HEK293 (cell line): ENCODE measurements at regions not wholly inside any gene's neighbourhood (a gene's known extent, or its start where the extent isn't known, plus 50 kb on each side); places are given as distances from the start of the nearest gene placed in this dataset.

Source experiments
- CTCF ChIA-PET: fragments of 350-600 bp; formaldehyde crosslinking; extraction: SDS; loops from one replicate; lab custom pipeline; 2021; ENCODE audit warnings: antibody characterized with exemption; lab: Yijun Ruan, JAX
- POLR2A ChIA-PET: fragments of 300-600 bp; formaldehyde crosslinking; extraction: SDS; loops from one replicate; lab custom pipeline; 2020; ENCODE audit warnings: antibody characterized with exemption, inconsistent platforms; lab: Yijun Ruan, JAX
- H3K27ac ChIP-seq: fragments of 200-500 bp; sonication (Bioruptor generic); 2 replicates; pipeline ENCODE4 v1.5.1; 2014; ENCODE audit warnings: low read depth, low read length, control low read depth, inconsistent platforms; ENCODE audit errors: extremely low read depth
- H3K36me3 ChIP-seq, 2 experiments: fragments of 200-500 bp in 1 of 2; sonication (Bioruptor generic) in 1 of 2; 1 replicate in 1 of 2; 2 replicates in 1 of 2; pipeline ENCODE4 v1.5.1; 2014 to 2017; ENCODE audit warnings: inconsistent platforms in 2 of 2, low read length in 2 of 2; ENCODE audit not compliant: control insufficient read depth in 2 of 2, insufficient read depth in 1 of 2
- H3K4me1 ChIP-seq: fragments of 200-500 bp; sonication (Bioruptor generic); 2 replicates; pipeline ENCODE4 v1.5.1; 2014; ENCODE audit warnings: mild to moderate bottlenecking, low read length, inconsistent platforms; ENCODE audit not compliant: control insufficient read depth, insufficient read depth
- H3K4me3 ChIP-seq: 2 replicates; pipeline ENCODE4 v1.5.1; 2011; ENCODE audit warnings: low read depth, mild to moderate bottlenecking, control low read depth, low read length, moderate library complexity
- H3K9me3 ChIP-seq: fragments of 200-500 bp; sonication (Bioruptor generic); 2 replicates; pipeline ENCODE4 v1.5.1; 2014; ENCODE audit warnings: low read depth, low read length, inconsistent platforms; ENCODE audit not compliant: control insufficient read depth, insufficient read depth
- KLF10 ChIP-seq: fragments of 450-650 bp; IDR thresholded peaks from 2 replicates; pipeline ENCODE4 v1.5.1; 2018; ENCODE audit warnings: missing biosample characterization, mild to moderate bottlenecking, missing genetic modification characterization
- PRDM6 ChIP-seq: fragments of 450-650 bp; formaldehyde crosslinking; IDR thresholded peaks from 2 replicates; pipeline ENCODE4 v1.5.1; 2017; ENCODE audit warnings: missing biosample characterization, missing genetic modification characterization
- SP7 ChIP-seq: fragments of 450-650 bp; formaldehyde crosslinking; IDR thresholded peaks from 2 replicates; pipeline ENCODE4 v1.5.1; 2016; ENCODE audit warnings: missing biosample characterization, missing genetic modification characterization
- WT1 ChIP-seq: fragments of 450-650 bp; formaldehyde crosslinking; IDR thresholded peaks from 2 replicates; pipeline ENCODE4 v1.5.1; 2016; ENCODE audit warnings: missing biosample characterization, missing genetic modification characterization
- YY2 ChIP-seq: fragments of 450-650 bp; formaldehyde crosslinking; IDR thresholded peaks from 2 replicates; pipeline ENCODE4 v1.5.1; 2016; ENCODE audit warnings: missing biosample characterization, missing genetic modification characterization
- ZBTB8A ChIP-seq: fragments of 450-650 bp; formaldehyde crosslinking; IDR thresholded peaks from 2 replicates; pipeline ENCODE4 v1.5.1; 2016; ENCODE audit warnings: missing biosample characterization, missing genetic modification characterization
- ZNF221 ChIP-seq: fragments of 450-650 bp; formaldehyde crosslinking; IDR thresholded peaks from 2 replicates; pipeline ENCODE4 v1.5.1; 2017; ENCODE audit warnings: missing biosample characterization, missing genetic modification characterization, borderline replicate concordance
- ZNF23 ChIP-seq: fragments of 450-650 bp; formaldehyde crosslinking; IDR thresholded peaks from 2 replicates; pipeline ENCODE4 v1.5.1; 2016; ENCODE audit warnings: missing biosample characterization, missing genetic modification characterization, borderline replicate concordance
- ZNF341 ChIP-seq: fragments of 450-650 bp; formaldehyde crosslinking; IDR thresholded peaks from 2 replicates; pipeline ENCODE4; 2016; ENCODE audit warnings: low read depth, missing biosample characterization, missing genetic modification characterization
- ZNF354C ChIP-seq: fragments of 450-650 bp; formaldehyde crosslinking; IDR thresholded peaks from 2 replicates; pipeline ENCODE4 v1.5.1; 2016; ENCODE audit warnings: missing biosample characterization, missing genetic modification characterization, low read depth, borderline replicate concordance
- ZNF404 ChIP-seq: fragments of 450-650 bp; formaldehyde crosslinking; IDR thresholded peaks from 2 replicates; pipeline ENCODE4 v1.5.1; 2017; ENCODE audit warnings: missing biosample characterization, missing genetic modification characterization
- ZNF473 ChIP-seq: fragments of 450-650 bp; formaldehyde crosslinking; IDR thresholded peaks from 2 replicates; pipeline ENCODE4 v1.5.1; 2017; ENCODE audit warnings: missing biosample characterization, missing genetic modification characterization
- ZNF501 ChIP-seq: fragments of 450-650 bp; formaldehyde crosslinking; IDR thresholded peaks from 2 replicates; pipeline ENCODE4 v1.5.1; 2016; ENCODE audit warnings: missing biosample characterization, missing genetic modification characterization
- ZNF560 ChIP-seq: fragments of 450-650 bp; formaldehyde crosslinking; IDR thresholded peaks from 2 replicates; pipeline ENCODE4 v1.5.1; 2017; ENCODE audit warnings: missing biosample characterization, missing genetic modification characterization, borderline replicate concordance
- ZNF645 ChIP-seq: fragments of 450-650 bp; formaldehyde crosslinking; IDR thresholded peaks from 2 replicates; pipeline ENCODE4; 2016; ENCODE audit warnings: missing biosample characterization, missing genetic modification characterization
- ZNF692 ChIP-seq: fragments of 450-650 bp; formaldehyde crosslinking; IDR thresholded peaks from 2 replicates; pipeline ENCODE4 v1.5.1; 2016; ENCODE audit warnings: missing biosample characterization, missing genetic modification characterization
- ZNF701 ChIP-seq: fragments of 450-650 bp; formaldehyde crosslinking; IDR thresholded peaks from 2 replicates; pipeline ENCODE4 v1.5.1; 2016; ENCODE audit warnings: missing biosample characterization, missing genetic modification characterization
- ZNF791 ChIP-seq: fragments of 450-650 bp; formaldehyde crosslinking; IDR thresholded peaks from 2 replicates; pipeline ENCODE4 v1.5.1; 2016; ENCODE audit warnings: missing biosample characterization, missing genetic modification characterization
- ZSCAN30 ChIP-seq: fragments of 450-650 bp; IDR thresholded peaks from 2 replicates; pipeline ENCODE4 v1.5.1; 2018; ENCODE audit warnings: missing biosample characterization, mild to moderate bottlenecking, missing genetic modification characterization, moderate library complexity
- ZSCAN5A ChIP-seq: fragments of 450-650 bp; formaldehyde crosslinking; IDR thresholded peaks from 2 replicates; pipeline ENCODE4 v1.5.1; 2016; ENCODE audit warnings: missing biosample characterization, missing genetic modification characterization
- TF ChIP-seq, protein P1 (sequence below): fragments of 450-650 bp; formaldehyde crosslinking; IDR thresholded peaks from 2 replicates; pipeline ENCODE4 v1.5.1; 2016; ENCODE audit warnings: missing biosample characterization, missing genetic modification characterization, borderline replicate concordance

- TF ChIP-seq ZNF473 (tag by site-specific recombination), result no peak
- no peak for TF ChIP-seq ZNF23
- no peak for TF ChIP-seq ZNF404 (tag by site-specific recombination)
- TF ChIP-seq ZNF341 (tag by site-specific recombination), result no peak
- TF ChIP-seq ZSCAN5A (tag by site-specific recombination), result no peak
- TF ChIP-seq WT1 (tag by site-specific recombination), result no peak
- TF ChIP-seq ZNF692 (tag by site-specific recombination), result no peak
- TF ChIP-seq ZNF791, result no peak
- Histone ChIP-seq H3K4me1 (no peaks in the 10 kb centered on the region), H3K4me3 (no peak overlapping the region), H3K27ac (no peak overlapping the region), H3K9me3 (no peaks in the 10 kb centered on the region), H3K36me3 (no peaks in the 10 kb centered on the region)
- CTCF ChIA-PET, result interaction anchor here (0.6 to 1.3 kb wide), 2 partner anchors 250 to 1819 kb away, joined by 3 to 8 read pairs; no protein-coding TSS in a partner anchor
- POLR2A ChIA-PET, result no interaction called here
Observed at GRCh38 chr13:48583859-48584311, 51.0 kb upstream of the RCBTB2 start.

DNA sequence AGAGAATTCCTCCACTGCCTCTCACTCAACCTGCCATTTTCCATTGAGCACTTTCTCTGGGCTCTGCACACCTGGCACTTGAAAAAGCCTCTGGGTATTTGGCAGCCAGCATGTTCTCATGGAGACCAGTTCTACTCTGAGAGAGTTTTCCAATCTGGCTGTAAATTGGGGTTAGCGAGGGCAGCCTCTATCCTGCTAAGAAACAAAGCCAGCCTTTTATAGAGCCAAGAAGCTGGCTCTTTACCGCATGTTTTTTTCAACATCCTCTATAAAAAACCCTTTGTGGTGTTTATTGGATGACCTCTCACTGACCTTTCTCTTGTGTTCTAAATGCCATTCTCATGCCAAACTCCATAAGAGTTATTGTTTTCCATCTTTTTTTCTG, 52.6 kb upstream of the RCBTB2 start:
- Histone ChIP-seq H3K36me3 (no peaks in the 10 kb centered on the region), H3K4me3 (no peak overlapping the region), H3K27ac (no peak overlapping the region), H3K4me1 (no peaks in the 10 kb centered on the region), H3K9me3 (no peaks in the 10 kb centered on the region)
- ChIA-PET CTCF (no interaction called here), POLR2A (no interaction called here)
- TF ChIP-seq YY2 (tag by site-specific recombination), result no peak
- TF ChIP-seq PRDM6, result peak; percentile 63

GRCh38 chr13:48586591-48587103, 53.8 kb upstream of the RCBTB2 start:
- Histone ChIP-seq H3K9me3 (no peaks in the 10 kb centered on the region), H3K4me3 (no peak overlapping the region), H3K36me3 (no peaks in the 10 kb centered on the region), H3K4me1 (no peaks in the 10 kb centered on the region), H3K27ac (no peak overlapping the region)
- ChIA-PET POLR2A (no interaction called here), CTCF (interaction anchor here (0.5 kb wide), 1 partner anchor 492 kb away, joined by 4 read pairs; the partner anchor contains the start of gene MED4)
- TF ChIP-seq ZNF354C (no peak), ZSCAN5A (tag by site-specific recombination) (no peak), ZSCAN30 (tag by site-specific recombination) (no peak), ZNF501 (tag by site-specific recombination) (no peak), ZNF221 (tag by site-specific recombination) (no peak), ZNF560 (tag by site-specific recombination) (no peak), ZNF645 (tag by site-specific recombination) (no peak), KLF10 (tag by site-specific recombination) (no peak), ZBTB8A (tag by site-specific recombination) (no peak), SP7 (tag by site-specific recombination) (no peak), ZNF701 (tag by site-specific recombination) (no peak)
- TF ChIP-seq, protein P1, sequence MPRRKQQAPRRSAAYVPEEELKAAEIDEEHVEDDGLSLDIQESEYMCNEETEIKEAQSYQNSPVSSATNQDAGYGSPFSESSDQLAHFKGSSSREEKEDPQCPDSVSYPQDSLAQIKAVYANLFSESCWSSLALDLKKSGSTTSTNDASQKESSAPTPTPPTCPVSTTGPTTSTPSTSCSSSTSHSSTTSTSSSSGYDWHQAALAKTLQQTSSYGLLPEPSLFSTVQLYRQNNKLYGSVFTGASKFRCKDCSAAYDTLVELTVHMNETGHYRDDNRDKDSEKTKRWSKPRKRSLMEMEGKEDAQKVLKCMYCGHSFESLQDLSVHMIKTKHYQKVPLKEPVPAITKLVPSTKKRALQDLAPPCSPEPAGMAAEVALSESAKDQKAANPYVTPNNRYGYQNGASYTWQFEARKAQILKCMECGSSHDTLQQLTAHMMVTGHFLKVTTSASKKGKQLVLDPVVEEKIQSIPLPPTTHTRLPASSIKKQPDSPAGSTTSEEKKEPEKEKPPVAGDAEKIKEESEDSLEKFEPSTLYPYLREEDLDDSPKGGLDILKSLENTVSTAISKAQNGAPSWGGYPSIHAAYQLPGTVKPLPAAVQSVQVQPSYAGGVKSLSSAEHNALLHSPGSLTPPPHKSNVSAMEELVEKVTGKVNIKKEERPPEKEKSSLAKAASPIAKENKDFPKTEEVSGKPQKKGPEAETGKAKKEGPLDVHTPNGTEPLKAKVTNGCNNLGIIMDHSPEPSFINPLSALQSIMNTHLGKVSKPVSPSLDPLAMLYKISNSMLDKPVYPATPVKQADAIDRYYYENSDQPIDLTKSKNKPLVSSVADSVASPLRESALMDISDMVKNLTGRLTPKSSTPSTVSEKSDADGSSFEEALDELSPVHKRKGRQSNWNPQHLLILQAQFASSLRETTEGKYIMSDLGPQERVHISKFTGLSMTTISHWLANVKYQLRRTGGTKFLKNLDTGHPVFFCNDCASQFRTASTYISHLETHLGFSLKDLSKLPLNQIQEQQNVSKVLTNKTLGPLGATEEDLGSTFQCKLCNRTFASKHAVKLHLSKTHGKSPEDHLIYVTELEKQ (tag by site-specific recombination), result no peak
